HepG2 (cell line): ENCODE measurements at regions not wholly inside any gene's neighbourhood (a gene's known extent, or its start where the extent isn't known, plus 50 kb on each side); places are given as distances from the start of the nearest gene placed in this dataset.

Source experiments
- ATAC-seq: fragments of 200-7000 bp; cut with Tn5 transposase; 3 replicates; pipeline ENCODE4 v1.9.1; 2020; ENCODE audit warnings: mild to moderate bottlenecking, moderate library complexity
- BruUV-seq: library from RNA; stranded (reverse); fragments of 400-500 nt; replicated peaks from 2 replicates; lab custom pipeline; 2021; lab: Mats Ljungman, UMichigan
- CTCF ChIA-PET: fragments of 300-600 bp; formaldehyde crosslinking; extraction: SDS; loops from one replicate; lab custom pipeline; 2021; ENCODE audit warnings: low total read pairs, inconsistent platforms, low intra/inter-chr PET ratio; lab: Yijun Ruan, JAX
- POLR2A ChIA-PET: fragments of 350-600 bp; sonication (Branson Sonifier 250); formaldehyde crosslinking; loops from one replicate; lab custom pipeline; 2020; ENCODE audit warnings: antibody characterized with exemption, inconsistent platforms; lab: Yijun Ruan, JAX
- DNase-seq: peaks from one replicate; pipeline ENCODE4 v3.0.0-alpha.2; 2015; ENCODE audit warnings: low spot score
- FAIRE-seq: peaks from 3 replicates; lab custom pipeline; 2011; peaks lifted over from hg19 to GRCh38; lab: Jason Lieb, UNC
- H2AFZ ChIP-seq: one replicate; pipeline ENCODE4 v1.6.1; 2011; ENCODE audit warnings: low read length, inconsistent platforms
- H3K27ac ChIP-seq: fragments of 300-600 bp; 3 replicates; pipeline ENCODE4 v1.8.0; 2011; ENCODE audit warnings: mixed run types, mild to moderate bottlenecking, mixed read lengths, low read length, inconsistent platforms; ENCODE audit not compliant: insufficient read depth; ENCODE audit errors: extremely low read length
- H3K27me3 ChIP-seq, 2 experiments: fragments of 200-600 bp in 1 of 2; 2 replicates in 1 of 2; 3 replicates in 1 of 2; pipeline versions ENCODE4 v1.6.0 to v1.8.0; 2011; ENCODE audit warnings: low read length in 2 of 2, mild to moderate bottlenecking in 2 of 2, moderate library complexity in 2 of 2, inconsistent platforms in 1 of 2; ENCODE audit not compliant: insufficient read depth in 2 of 2, control insufficient read depth in 1 of 2
- H3K36me3 ChIP-seq, 2 experiments: fragments of 200-600 bp in 1 of 2; replicated peaks in 1 of 2; 2 replicates in 1 of 2; 3 replicates in 1 of 2; pipeline versions ENCODE4 v1.5.1 to v1.8.0; 2011; ENCODE audit warnings: low read length in 2 of 2, inconsistent platforms in 1 of 2; ENCODE audit not compliant: insufficient read depth in 2 of 2, control insufficient read depth in 1 of 2
- H3K4me1 ChIP-seq: 2 replicates; pipeline ENCODE4 v1.5.1; 2012; ENCODE audit warnings: low read length, inconsistent platforms; ENCODE audit not compliant: insufficient read depth
- H3K4me2 ChIP-seq: 2 replicates; pipeline ENCODE4 v1.6.0; 2011; ENCODE audit warnings: low read depth, low read length, inconsistent platforms
- H3K4me3 ChIP-seq, 3 experiments: fragments of 200-600 bp in 1 of 3; sonication (generic), shearing (Covaris generic) in 1 of 3; replicated peaks in 1 of 3; 2 replicates each; pipeline ENCODE4 v1.5.1; 2011 to 2016; ENCODE audit warnings: low read length in 3 of 3, inconsistent platforms in 2 of 3, low read depth in 2 of 3, mild to moderate bottlenecking in 2 of 3, control low read depth in 1 of 3, mixed read lengths in 1 of 3; ENCODE audit not compliant: insufficient read depth in 1 of 3
- H3K79me2 ChIP-seq: one replicate; pipeline ENCODE4 v1.6.1; 2011; ENCODE audit warnings: low read length, inconsistent platforms; ENCODE audit not compliant: insufficient read depth
- H3K9ac ChIP-seq: 2 replicates; pipeline ENCODE4 v1.6.0; 2011; ENCODE audit warnings: mild to moderate bottlenecking, low read depth, low read length, inconsistent platforms; ENCODE audit not compliant: insufficient read depth
- H3K9me3 ChIP-seq: 2 replicates; pipeline ENCODE4 v1.5.1; 2012; ENCODE audit warnings: mild to moderate bottlenecking, low read length
- H4K20me1 ChIP-seq: 2 replicates; pipeline ENCODE4 v1.6.0; 2011; ENCODE audit warnings: inconsistent platforms, mild to moderate bottlenecking, low read length, moderate library complexity; ENCODE audit not compliant: insufficient read depth
- CAMTA2 ChIP-seq: sonication (generic); formaldehyde crosslinking; IDR thresholded peaks from 2 replicates; pipeline ENCODE4 v1.4.0; 2020; ENCODE audit warnings: mild to moderate bottlenecking, missing genetic modification reagents, borderline replicate concordance
- MAFG ChIP-seq: sonication (generic); formaldehyde crosslinking; IDR thresholded peaks from 2 replicates; pipeline ENCODE4 v1.5.1; 2020; ENCODE audit warnings: mild to moderate bottlenecking, missing genetic modification reagents
- MEIS1 ChIP-seq: sonication (generic); formaldehyde crosslinking; IDR thresholded peaks from 2 replicates; pipeline ENCODE4 v1.9.0; 2021; ENCODE audit warnings: mild to moderate bottlenecking, missing genetic modification reagents, moderate library complexity, borderline replicate concordance
- MXI1 ChIP-seq: IDR thresholded peaks from 3 replicates; pipeline ENCODE4 v1.6.1; 2012; ENCODE audit warnings: low read depth, low read length, inconsistent platforms, borderline replicate concordance
- MYNN ChIP-seq: sonication (generic); formaldehyde crosslinking; IDR thresholded peaks from 2 replicates; pipeline ENCODE4 v1.4.0; 2020; ENCODE audit warnings: mild to moderate bottlenecking, low read depth, missing genetic modification reagents
- NCOR1 ChIP-seq: fragments of 200-600 bp; sonication (generic); IDR thresholded peaks from 2 replicates; pipeline ENCODE4 v1.7.0; 2017; ENCODE audit warnings: antibody characterized with exemption, low read length, borderline replicate concordance
- NFATC3 ChIP-seq: sonication (generic); formaldehyde crosslinking; IDR thresholded peaks from 2 replicates; pipeline ENCODE4 v1.5.1; 2020; ENCODE audit warnings: mild to moderate bottlenecking, missing genetic modification reagents
- PCBP1 ChIP-seq: fragments of 200-400 bp; formaldehyde crosslinking; IDR thresholded peaks from 2 replicates; pipeline ENCODE4 v1.6.1; 2017; ENCODE audit warnings: mild to moderate bottlenecking, low read depth, low read length, borderline replicate concordance
- WIZ ChIP-seq: sonication (generic); formaldehyde crosslinking; IDR thresholded peaks from 2 replicates; pipeline ENCODE4 v1.5.1; 2020; ENCODE audit warnings: mild to moderate bottlenecking, missing genetic modification reagents
- ZBTB3 ChIP-seq: sonication (generic); formaldehyde crosslinking; IDR thresholded peaks from 2 replicates; pipeline ENCODE4 v1.4.0; 2020; ENCODE audit warnings: low read depth, mild to moderate bottlenecking, moderate library complexity, missing genetic modification reagents, borderline replicate concordance
- ZEB1 ChIP-seq: IDR thresholded peaks from 2 replicates; pipeline ENCODE4 v1.6.1; 2012; ENCODE audit warnings: mild to moderate bottlenecking, low read depth, inconsistent platforms; ENCODE audit not compliant: insufficient replicate concordance
- ZNF180 ChIP-seq: sonication (generic); formaldehyde crosslinking; IDR thresholded peaks from 2 replicates; pipeline ENCODE4 v1.4.0; 2020; ENCODE audit warnings: low read depth, missing genetic modification reagents, borderline replicate concordance
- ZNF30 ChIP-seq: sonication (generic); formaldehyde crosslinking; IDR thresholded peaks from 2 replicates; pipeline ENCODE4 v1.5.0; 2020; ENCODE audit warnings: mild to moderate bottlenecking, missing genetic modification reagents
- ZNF333 ChIP-seq: sonication (generic); formaldehyde crosslinking; IDR thresholded peaks from 2 replicates; pipeline ENCODE4 v1.4.0; 2020; ENCODE audit warnings: mild to moderate bottlenecking, missing genetic modification reagents, borderline replicate concordance
- ZNF337 ChIP-seq: sonication (generic); formaldehyde crosslinking; IDR thresholded peaks from 2 replicates; pipeline ENCODE4 v1.5.1; 2020; ENCODE audit warnings: missing genetic modification reagents, low read depth, mild to moderate bottlenecking, borderline replicate concordance
- ZNF678 ChIP-seq: sonication (generic); formaldehyde crosslinking; IDR thresholded peaks from 2 replicates; pipeline ENCODE4 v1.4.0; 2020; ENCODE audit warnings: mild to moderate bottlenecking, missing genetic modification reagents
- WGBS: methylation state at CpG from one replicate; pipeline ENCODE4 v1.1.6; 2017; ENCODE audit warnings: low lambda C conversion rate; 5-methylcytosine and 5-hydroxymethylcytosine counted together
- in situ Hi-C: cut with HindIII; loops from 2 replicates; pipeline ENCODE4 v1.10.0; 2017; ENCODE audit warnings: low pct_unique_long_range_greater_than_20kb; ENCODE audit not compliant: extremely low pct_ligation_motif_present
- intact Hi-C: fragments of 100-400 bp; cut with micrococcal nuclease; formaldehyde crosslinking; loops from one replicate; pipeline ENCODE4 v1.10.0; 2022; ENCODE audit not compliant: unreplicated experiment
- TF ChIP-seq, protein P1 (sequence below): IDR thresholded peaks from 2 replicates; pipeline ENCODE4 v1.6.1; 2016; ENCODE audit warnings: low read depth
- TF ChIP-seq, protein P2 (sequence below): sonication (generic); formaldehyde crosslinking; conservative IDR thresholded peaks from 2 replicates; pipeline ENCODE4 v1.4.0; 2020; ENCODE audit warnings: missing genetic modification reagents
- TF ChIP-seq, protein P3 (sequence below), 2 experiments: sonication (generic) in 1 of 2; formaldehyde crosslinking in 1 of 2; IDR thresholded peaks; 2 replicates each; pipeline versions ENCODE4 v1.4.0 to v1.6.1; 2016 to 2020; ENCODE audit warnings: borderline replicate concordance in 1 of 2, low read depth in 1 of 2, mild to moderate bottlenecking in 1 of 2, missing genetic modification reagents in 1 of 2

DNA sequence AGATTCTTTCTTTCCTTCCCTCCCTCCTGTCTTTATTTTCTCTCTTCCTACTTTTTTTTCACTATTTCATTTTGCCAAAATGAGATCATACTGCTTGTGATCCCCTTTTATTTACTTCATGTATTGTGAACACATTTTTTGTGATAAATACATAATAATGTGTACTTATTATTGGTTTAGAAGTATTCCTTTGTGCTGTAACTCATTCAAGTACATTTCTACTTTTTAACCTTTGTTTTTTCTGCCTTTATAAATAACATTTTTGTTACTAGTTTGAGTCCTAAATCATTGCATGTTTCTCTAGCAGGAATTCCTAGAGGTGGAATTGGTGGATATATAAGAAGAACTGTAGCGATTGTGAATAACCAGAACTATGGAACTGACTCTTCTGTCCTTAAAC, 214.5 kb upstream of the SFRP2 start:
- Histone ChIP-seq H3K9me3 (no peaks in the 10 kb centered on the region), H3K79me2 (no peaks in the 10 kb centered on the region), H3K9ac (no peak overlapping the region), H3K27me3 (no peaks in the 10 kb centered on the region), H3K4me1 (no peaks in the 10 kb centered on the region), H3K36me3 (no peaks in the 10 kb centered on the region), H3K27ac (no peak overlapping the region), H3K4me3 (no peak overlapping the region), H3K4me2 (no peak overlapping the region), H4K20me1 (no peaks in the 10 kb centered on the region), H2AFZ (no peak overlapping the region)
- ChIA-PET POLR2A (no interaction called here), CTCF (no interaction called here)
- DNase-seq: no peak
- no peak for ATAC-seq
- WGBS: 8% methylated on average over 1 of the region's 1 CpG
- no TSS peak for BruUV-seq
- in situ Hi-C loops (no loop called here), intact Hi-C loops (no loop called here)
- no peak for FAIRE-seq
- no peak for TF ChIP-seq CAMTA2 (CRISPR knock-in tag)
- no peak for TF ChIP-seq NFATC3
- no peak for TF ChIP-seq WIZ
- no peak for TF ChIP-seq NCOR1
- no peak for TF ChIP-seq ZBTB3 (CRISPR knock-in tag)
- TF ChIP-seq ZNF678 (CRISPR knock-in tag): no peak
- TF ChIP-seq PCBP1: no peak
- no peak for TF ChIP-seq ZNF337 (CRISPR knock-in tag)
- no peak for TF ChIP-seq MAFG (CRISPR knock-in tag)
- TF ChIP-seq MEIS1: no peak
- TF ChIP-seq ZNF333 (CRISPR knock-in tag): no peak
- no peak for TF ChIP-seq MXI1
- no peak for TF ChIP-seq MYNN (CRISPR knock-in tag)
- TF ChIP-seq, protein P1, sequence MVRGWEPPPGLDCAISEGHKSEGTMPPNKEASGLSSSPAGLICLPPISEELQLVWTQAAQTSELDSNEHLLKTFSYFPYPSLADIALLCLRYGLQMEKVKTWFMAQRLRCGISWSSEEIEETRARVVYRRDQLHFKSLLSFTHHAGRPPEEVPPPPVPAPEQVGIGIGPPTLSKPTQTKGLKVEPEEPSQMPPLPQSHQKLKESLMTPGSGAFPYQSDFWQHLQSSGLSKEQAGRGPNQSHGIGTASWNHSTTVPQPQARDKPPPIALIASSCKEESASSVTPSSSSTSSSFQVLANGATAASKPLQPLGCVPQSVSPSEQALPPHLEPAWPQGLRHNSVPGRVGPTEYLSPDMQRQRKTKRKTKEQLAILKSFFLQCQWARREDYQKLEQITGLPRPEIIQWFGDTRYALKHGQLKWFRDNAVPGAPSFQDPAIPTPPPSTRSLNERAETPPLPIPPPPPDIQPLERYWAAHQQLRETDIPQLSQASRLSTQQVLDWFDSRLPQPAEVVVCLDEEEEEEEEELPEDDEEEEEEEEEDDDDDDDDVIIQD (CRISPR knock-in tag): no peak
- TF ChIP-seq ZNF30: no peak
- TF ChIP-seq, protein P2, sequence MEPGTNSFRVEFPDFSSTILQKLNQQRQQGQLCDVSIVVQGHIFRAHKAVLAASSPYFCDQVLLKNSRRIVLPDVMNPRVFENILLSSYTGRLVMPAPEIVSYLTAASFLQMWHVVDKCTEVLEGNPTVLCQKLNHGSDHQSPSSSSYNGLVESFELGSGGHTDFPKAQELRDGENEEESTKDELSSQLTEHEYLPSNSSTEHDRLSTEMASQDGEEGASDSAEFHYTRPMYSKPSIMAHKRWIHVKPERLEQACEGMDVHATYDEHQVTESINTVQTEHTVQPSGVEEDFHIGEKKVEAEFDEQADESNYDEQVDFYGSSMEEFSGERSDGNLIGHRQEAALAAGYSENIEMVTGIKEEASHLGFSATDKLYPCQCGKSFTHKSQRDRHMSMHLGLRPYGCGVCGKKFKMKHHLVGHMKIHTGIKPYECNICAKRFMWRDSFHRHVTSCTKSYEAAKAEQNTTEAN (CRISPR knock-in tag): no peak
- TF ChIP-seq, protein P3, sequence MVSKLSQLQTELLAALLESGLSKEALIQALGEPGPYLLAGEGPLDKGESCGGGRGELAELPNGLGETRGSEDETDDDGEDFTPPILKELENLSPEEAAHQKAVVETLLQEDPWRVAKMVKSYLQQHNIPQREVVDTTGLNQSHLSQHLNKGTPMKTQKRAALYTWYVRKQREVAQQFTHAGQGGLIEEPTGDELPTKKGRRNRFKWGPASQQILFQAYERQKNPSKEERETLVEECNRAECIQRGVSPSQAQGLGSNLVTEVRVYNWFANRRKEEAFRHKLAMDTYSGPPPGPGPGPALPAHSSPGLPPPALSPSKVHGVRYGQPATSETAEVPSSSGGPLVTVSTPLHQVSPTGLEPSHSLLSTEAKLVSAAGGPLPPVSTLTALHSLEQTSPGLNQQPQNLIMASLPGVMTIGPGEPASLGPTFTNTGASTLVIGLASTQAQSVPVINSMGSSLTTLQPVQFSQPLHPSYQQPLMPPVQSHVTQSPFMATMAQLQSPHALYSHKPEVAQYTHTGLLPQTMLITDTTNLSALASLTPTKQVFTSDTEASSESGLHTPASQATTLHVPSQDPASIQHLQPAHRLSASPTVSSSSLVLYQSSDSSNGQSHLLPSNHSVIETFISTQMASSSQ (IDR thresholded peaks at IDR 0.05; ENCODE audit: low read depth): no peak
- TF ChIP-seq, protein P3 (CRISPR knock-in tag; IDR thresholded peaks at IDR 0.05; ENCODE audit: borderline replicate concordance): no peak
- TF ChIP-seq ZNF180 (CRISPR knock-in tag): no peak
- TF ChIP-seq ZEB1: no peak
